Sigmoid colon (tissue), 3 donors: ENCODE measurements at regions not wholly inside any gene's neighbourhood (a gene's known extent, or its start where the extent isn't known, plus 50 kb on each side); places are given as distances from the start of the nearest gene placed in this dataset.

Experiments used
- CTCF ChIP-seq, 4 experiments: fragments of 450-650 bp in 3 of 4; fragments of 200-600 bp in 1 of 4; IDR thresholded peaks; one replicate each; pipeline ENCODE4 v1.5.1; 2016 to 2019; ENCODE audit warnings: antibody characterized with exemption in 4 of 4, mild to moderate bottlenecking in 3 of 4, moderate library complexity in 2 of 4
- POLR2A ChIP-seq, 2 donors: fragments of 450-650 bp; IDR thresholded peaks; one replicate each; pipeline ENCODE4 v1.6.1; 2016; ENCODE audit warnings: antibody characterized with exemption in 2 of 2, mild to moderate bottlenecking in 2 of 2, moderate library complexity in 2 of 2

GRCh38 chr16:52932321-52932720 is 120.4 kb downstream of the CHD9NB start:
- TF ChIP-seq CTCF (IDR thresholded peaks at IDR 0.05) = no peak
- no peak for TF ChIP-seq POLR2A (IDR thresholded peaks at IDR 0.05)
